ENCODE measurements at regions not wholly inside any gene's neighbourhood (a gene's known extent, or its start where the extent isn't known, plus 50 kb on each side); places are given as distances from the start of the nearest gene placed in this dataset.

DNA sequence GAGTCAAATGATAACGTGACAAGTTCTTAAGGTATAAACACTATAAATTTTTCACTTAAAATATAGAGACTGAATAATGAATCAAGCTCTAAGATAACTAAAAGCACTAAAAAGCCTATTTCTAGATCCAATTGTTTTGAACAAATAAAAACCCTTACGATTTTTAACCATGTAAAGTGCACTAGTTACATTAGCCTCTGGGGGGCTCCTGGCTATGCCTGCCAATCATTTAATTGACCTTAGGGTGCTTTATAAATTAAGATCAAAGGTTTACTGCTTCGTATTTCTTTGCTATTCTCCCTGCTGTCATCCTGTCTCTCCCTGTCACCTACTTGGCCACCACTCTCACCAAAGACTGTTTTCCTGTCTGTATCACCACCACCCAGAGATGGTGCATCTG, 133.4 kb downstream of the ESM1 start:
- no peak overlapping the region for H3K4me3 ChIP-seq (ENCODE audit: low read length)
- no peak for TF ChIP-seq ZNF274 (IDR thresholded peaks at IDR 0.05; ENCODE audit: low read depth, low read length)

- H3K4me3 ChIP-seq (ENCODE audit: low read length), result no peak overlapping the region
- TF ChIP-seq ZNF274 (IDR thresholded peaks at IDR 0.05; ENCODE audit: low read depth, low read length), result no peak
Measured at GRCh38 chr5:54851449-54851848, 133.9 kb downstream of the ESM1 start.

DNA sequence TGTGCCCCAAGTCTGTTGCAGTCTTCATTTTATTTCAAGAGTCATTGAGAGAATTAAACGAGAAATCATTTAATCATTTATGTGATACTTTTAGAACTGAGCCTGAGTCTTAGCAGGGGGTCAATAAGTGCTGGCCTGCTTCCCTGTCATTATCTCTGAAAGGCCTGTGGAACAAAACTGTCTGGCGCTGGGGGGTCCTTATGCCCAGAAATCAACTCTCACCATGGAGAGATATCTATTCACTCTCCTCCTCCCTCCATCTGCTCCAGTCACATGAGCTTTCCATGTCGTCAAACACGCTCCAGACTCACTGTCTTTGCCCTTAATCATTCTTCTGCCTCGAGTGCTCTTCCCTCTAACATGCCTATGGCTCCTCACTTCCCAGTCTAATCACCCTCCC, 136.8 kb downstream of the ESM1 start:
- H3K4me3 ChIP-seq (ENCODE audit: low read length), result no peak overlapping the region
- no peak for TF ChIP-seq ZNF274 (IDR thresholded peaks at IDR 0.05; ENCODE audit: low read depth, low read length)

DNA sequence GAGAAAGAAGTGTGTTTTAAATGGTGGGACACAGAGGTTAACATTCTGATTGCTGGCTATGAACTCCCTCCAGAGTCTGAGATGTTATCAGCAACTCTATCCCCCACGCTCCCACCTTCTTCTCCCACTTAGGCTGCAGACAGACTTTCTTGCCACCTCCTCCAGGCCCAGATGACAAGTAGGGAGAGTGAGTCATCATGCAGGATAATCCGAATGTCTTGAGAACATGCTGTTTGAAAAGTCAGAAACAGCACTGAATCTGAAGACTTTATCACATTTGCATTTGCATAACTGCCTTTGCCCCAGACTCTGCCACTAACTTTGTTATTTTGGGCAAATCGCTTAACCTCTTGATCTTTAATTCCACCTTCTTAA, 139.8 kb downstream of the ESM1 start:
- TF ChIP-seq ZNF274 (IDR thresholded peaks at IDR 0.05; ENCODE audit: low read depth, low read length), result no peak
- no peak overlapping the region for H3K4me3 ChIP-seq (ENCODE audit: low read length)

DNA sequence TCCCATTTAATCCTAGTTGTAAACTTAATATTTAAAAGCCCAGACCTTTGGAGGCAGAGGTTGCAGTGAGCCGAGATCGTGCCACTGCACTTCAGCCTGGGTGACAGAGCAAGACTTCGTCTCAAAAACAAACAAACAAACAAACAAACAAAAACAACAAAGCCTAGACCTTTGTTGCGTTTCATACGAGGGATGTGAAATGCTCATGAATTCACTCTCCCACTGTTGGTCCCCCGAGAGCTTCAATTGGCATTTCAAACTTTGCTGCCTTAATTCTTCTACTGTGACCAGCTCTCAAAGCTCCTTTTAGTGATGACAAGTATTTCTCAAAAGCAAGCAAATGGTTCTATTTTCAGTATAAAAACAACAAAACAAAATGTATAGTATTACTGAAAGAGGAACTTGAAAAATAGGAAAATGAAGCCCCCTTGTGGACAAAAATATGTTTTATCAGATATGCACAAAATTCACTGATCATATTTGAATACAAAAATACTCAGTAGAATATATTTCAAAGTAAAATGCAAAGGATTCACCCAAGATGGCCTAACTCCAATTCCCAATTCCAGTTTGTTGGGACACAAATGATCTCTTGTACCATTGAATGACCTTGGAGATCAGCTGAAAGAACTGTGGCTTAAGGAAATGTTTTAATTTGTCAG, 140.4 kb downstream of the ESM1 start:
- no peak for TF ChIP-seq ZNF274 (IDR thresholded peaks at IDR 0.05; ENCODE audit: low read depth, low read length)
- H3K4me3 ChIP-seq (ENCODE audit: low read length), result no peak overlapping the region

GRCh38 chr5:54844266-54844665, 141.1 kb downstream of the ESM1 start:
- H3K4me3 ChIP-seq (ENCODE audit: low read length), result no peak overlapping the region
- no peak for TF ChIP-seq ZNF274 (IDR thresholded peaks at IDR 0.05; ENCODE audit: low read depth, low read length)

- H3K4me3 ChIP-seq (ENCODE audit: low read length), result no peak overlapping the region
- no peak for TF ChIP-seq ZNF274 (IDR thresholded peaks at IDR 0.05; ENCODE audit: low read depth, low read length)
Measured at GRCh38 chr5:54841481-54841880, 143.9 kb downstream of the ESM1 start.

- H3K4me3 ChIP-seq (ENCODE audit: low read length), result no peak overlapping the region
- TF ChIP-seq ZNF274 (IDR thresholded peaks at IDR 0.05; ENCODE audit: low read depth, low read length), result no peak
Measured at GRCh38 chr5:54838843-54839242, 146.6 kb downstream of the ESM1 start.

- H3K4me3 ChIP-seq (ENCODE audit: low read length), result no peak overlapping the region
- TF ChIP-seq ZNF274 (IDR thresholded peaks at IDR 0.05; ENCODE audit: low read depth, low read length), result no peak
Measured at GRCh38 chr5:54837981-54838380, 147.4 kb downstream of the ESM1 start.

GRCh38 chr5:54837093-54837492, 148.3 kb downstream of the ESM1 start:
- TF ChIP-seq ZNF274 (IDR thresholded peaks at IDR 0.05; ENCODE audit: low read depth, low read length), result no peak
- H3K4me3 ChIP-seq (ENCODE audit: low read length), result no peak overlapping the region

DNA sequence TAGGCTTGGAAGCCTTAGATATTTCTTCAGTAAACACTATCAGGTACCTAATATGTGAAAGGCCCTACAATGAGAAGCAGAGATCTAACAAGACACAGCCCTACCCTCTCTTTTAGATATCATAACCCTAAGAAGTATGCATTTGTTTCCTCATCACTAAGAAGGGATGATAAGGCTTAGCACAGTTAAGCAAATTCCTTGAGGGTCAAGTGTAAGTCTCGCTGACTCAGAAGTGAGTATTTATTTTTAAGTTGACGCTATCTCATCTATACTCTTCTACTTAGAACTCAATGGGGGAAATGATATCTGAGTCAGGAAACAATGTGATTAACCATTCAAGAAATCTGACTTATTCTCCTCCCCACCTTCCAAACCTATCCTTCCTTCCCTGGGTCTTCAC, 149.7 kb downstream of the ESM1 start:
- TF ChIP-seq ZNF274 (IDR thresholded peaks at IDR 0.05; ENCODE audit: low read depth, low read length), result no peak
- H3K4me3 ChIP-seq (ENCODE audit: low read length), result no peak overlapping the region

GRCh38 chr5:54834121-54834842, 151.1 kb downstream of the ESM1 start:
- no peak for TF ChIP-seq ZNF274 (IDR thresholded peaks at IDR 0.05; ENCODE audit: low read depth, low read length)
- no peak overlapping the region for H3K4me3 ChIP-seq (ENCODE audit: low read length)

DNA sequence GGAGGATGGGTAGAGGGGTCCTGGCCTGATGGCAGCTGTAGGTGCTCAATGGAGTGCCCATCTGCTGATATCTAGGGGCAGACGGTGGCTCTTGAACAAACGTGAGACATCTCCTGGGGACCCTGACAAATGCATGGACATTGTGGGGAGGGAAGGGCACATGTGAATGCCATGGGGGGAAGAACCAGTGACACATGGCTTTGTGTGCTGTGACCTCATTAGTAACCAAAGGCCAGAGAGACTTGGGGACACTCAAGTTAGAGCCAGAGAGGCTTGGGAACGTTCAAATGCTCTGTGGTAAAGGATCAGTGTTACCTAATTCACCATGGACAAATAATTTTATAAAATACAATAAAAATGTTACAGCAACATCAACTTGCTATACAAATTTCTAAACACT, 151.8 kb downstream of the ESM1 start:
- TF ChIP-seq ZNF274 (IDR thresholded peaks at IDR 0.05; ENCODE audit: low read depth, low read length), result no peak
- no peak overlapping the region for H3K4me3 ChIP-seq (ENCODE audit: low read length)

- no peak for TF ChIP-seq ZNF274 (IDR thresholded peaks at IDR 0.05; ENCODE audit: low read depth, low read length)
Measured at GRCh38 chr5:54832858-54833257, 152.5 kb downstream of the ESM1 start.

DNA sequence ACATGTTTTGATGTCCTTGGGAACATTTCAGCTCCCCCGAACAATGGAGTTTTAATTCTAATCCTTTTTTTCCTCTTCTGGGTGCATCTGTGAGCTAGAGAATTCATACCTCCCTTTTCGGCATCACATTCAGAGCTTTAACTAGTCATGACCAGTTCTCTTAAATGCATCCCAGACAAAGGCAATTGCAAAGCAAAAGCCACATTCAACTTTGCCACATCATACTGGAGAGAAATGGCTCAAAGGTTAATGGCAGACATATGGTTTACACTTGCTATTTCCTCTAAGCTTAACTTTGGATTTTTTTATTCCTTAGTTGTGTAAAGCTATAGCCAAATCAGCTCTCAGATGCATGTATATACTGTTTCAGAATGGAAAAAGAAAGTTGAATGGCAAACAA, 153.3 kb downstream of the ESM1 start:
- H3K4me3 ChIP-seq (ENCODE audit: low read length), result no peak overlapping the region
- no peak for TF ChIP-seq ZNF274 (IDR thresholded peaks at IDR 0.05; ENCODE audit: low read depth, low read length)

More at GRCh38 chr5:54832858-54833257, 152.5 kb downstream of the ESM1 start:
- no peak overlapping the region for H3K4me3 ChIP-seq (ENCODE audit: low read length)

Data from GM08714 (cell line).